ENCODE measurements at regions not wholly inside any gene's neighbourhood (a gene's known extent, or its start where the extent isn't known, plus 50 kb on each side); places are given as distances from the start of the nearest gene placed in this dataset.
A peak's percentile ranks its signal among the peaks of the same experiment; 100 is the strongest.
"Not testable (repeated sequence)": the region's sequence is repeated elsewhere in the genome, so short reads cannot be mapped to it uniquely, and the experiment has no call there.

GRCh38 chr5:162209005-162209605, 141.5 kb downstream of the GABRG2 start:
- peak; percentile 48 for DNase-seq

GRCh38 chr5:162214551-162214950, 147.0 kb downstream of the GABRG2 start:
- DNase-seq, result no peak

GRCh38 chr5:162217037-162217436, 149.5 kb downstream of the GABRG2 start:
- DNase-seq, result no peak

GRCh38 chr5:162221910-162222309, 154.3 kb downstream of the GABRG2 start:
- no peak for DNase-seq

- DNase-seq, result no peak
Observed at GRCh38 chr5:162227075-162227474, 159.5 kb downstream of the GABRG2 start.

- no peak for DNase-seq
Observed at GRCh38 chr5:162230348-162230747, 162.8 kb downstream of the GABRG2 start.

- no peak for DNase-seq
Observed at GRCh38 chr5:162231522-162231921, 163.9 kb downstream of the GABRG2 start.

- DNase-seq, result no peak
Observed at GRCh38 chr5:162240734-162241133, 173.2 kb downstream of the GABRG2 start.

GRCh38 chr5:162242416-162242815, 174.8 kb downstream of the GABRG2 start:
- no peak for DNase-seq

- DNase-seq, result no peak
Observed at GRCh38 chr5:162243651-162244050, 176.1 kb downstream of the GABRG2 start.

- DNase-seq, result no peak
Observed at GRCh38 chr5:162248107-162248713, 180.6 kb downstream of the GABRG2 start.

GRCh38 chr5:162256711-162257110, 189.1 kb downstream of the GABRG2 start:
- no peak for DNase-seq

GRCh38 chr5:162268694-162269481, 201.3 kb downstream of the GABRG2 start:
- no peak for DNase-seq

GRCh38 chr5:162272417-162272816, 204.8 kb downstream of the GABRG2 start:
- no peak for DNase-seq

GRCh38 chr5:162274679-162275078, 207.1 kb downstream of the GABRG2 start:
- DNase-seq, result no peak

- not testable (repeated sequence) for DNase-seq
Observed at GRCh38 chr5:162275387-162275786, 207.8 kb downstream of the GABRG2 start.

GRCh38 chr5:162282191-162282590, 214.6 kb downstream of the GABRG2 start:
- no peak for DNase-seq

- no peak for DNase-seq
Observed at GRCh38 chr5:162283609-162284008, 216.0 kb downstream of the GABRG2 start.

- DNase-seq, result no peak
Observed at GRCh38 chr5:162288647-162289296, 221.2 kb downstream of the GABRG2 start.

- no peak for DNase-seq
Observed at GRCh38 chr5:162289489-162289888, 221.9 kb downstream of the GABRG2 start.

GRCh38 chr5:162299793-162300192, 232.2 kb downstream of the GABRG2 start:
- DNase-seq, result no peak

GRCh38 chr5:162301356-162301755, 233.8 kb downstream of the GABRG2 start:
- DNase-seq, result no peak

- no peak for DNase-seq
Observed at GRCh38 chr5:162323466-162323865, 255.9 kb downstream of the GABRG2 start.

GRCh38 chr5:162324328-162324727, 256.8 kb downstream of the GABRG2 start:
- no peak for DNase-seq
